Loucy (cell line): ENCODE measurements at regions not wholly inside any gene's neighbourhood (a gene's known extent, or its start where the extent isn't known, plus 50 kb on each side); places are given as distances from the start of the nearest gene placed in this dataset.

Source experiments
- CTCF ChIP-seq: fragments of 200-600 bp; sonication (generic); conservative IDR thresholded peaks from 2 replicates; pipeline ENCODE4 v1.5.1; 2014; ENCODE audit warnings: mild to moderate bottlenecking, antibody characterized with exemption, low read length
- EZH2phosphoT487 ChIP-seq: fragments of 200-600 bp; IDR thresholded peaks from 2 replicates; pipeline ENCODE4 v1.6.1; 2018; ENCODE audit warnings: antibody characterized with exemption, mild to moderate bottlenecking, moderate library complexity, borderline replicate concordance

DNA sequence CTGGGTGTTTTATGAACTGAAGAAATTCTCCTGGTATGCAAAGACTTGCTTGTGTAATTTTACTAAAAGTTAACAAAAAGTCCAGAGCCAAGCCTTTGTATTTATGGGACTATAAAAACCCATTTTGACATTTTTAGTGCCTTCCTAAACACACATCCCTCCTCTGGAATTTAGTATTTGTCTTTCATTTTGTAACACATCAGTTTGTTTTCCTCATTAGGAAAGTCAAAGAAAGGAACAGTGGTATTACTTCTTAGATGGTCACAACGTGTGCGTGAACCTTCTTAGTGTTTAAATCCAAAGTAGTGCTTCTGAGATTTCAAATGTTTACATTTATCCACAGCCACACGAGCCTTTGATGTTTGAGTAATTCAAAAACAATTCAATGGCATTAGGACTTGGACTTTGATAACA, 103.2 kb upstream of the TMEM106B start:
- TF ChIP-seq CTCF (no peak), EZH2phosphoT487 (no peak)
